ENCODE measurements at regions not wholly inside any gene's neighbourhood (a gene's known extent, or its start where the extent isn't known, plus 50 kb on each side); places are given as distances from the start of the nearest gene placed in this dataset.

- H3K36me3 ChIP-seq (ENCODE audit: control insufficient read depth, insufficient read depth, low read length) = no peaks in the 10 kb centered on the region
- no peak overlapping the region for H3K4me3 ChIP-seq (ENCODE audit: low read depth, low read length)
- DNase-seq (ENCODE audit: low read depth) = no peak
- CTCF ChIA-PET = no interaction called here
- POLR2A ChIA-PET = no interaction called here
- no peaks in the 10 kb centered on the region for H3K27me3 ChIP-seq (ENCODE audit: control insufficient read depth, insufficient read depth, low read length)
- TF ChIP-seq CTCF (IDR thresholded peaks at IDR 0.05; ENCODE audit: insufficient read depth, low read depth, low read length) = no peak
Measured at GRCh38 chr9:10921671-10922070, 308.9 kb upstream of the PTPRD start.

GRCh38 chr9:10925896-10926295 lies 313.1 kb upstream of the PTPRD start:
- Histone ChIP-seq H3K36me3 (ENCODE audit: control insufficient read depth, insufficient read depth, low read length) (no peaks in the 10 kb centered on the region), H3K4me3 (ENCODE audit: low read depth, low read length) (no peak overlapping the region), H3K27me3 (ENCODE audit: control insufficient read depth, insufficient read depth, low read length) (no peaks in the 10 kb centered on the region)
- ChIA-PET CTCF (no interaction called here), POLR2A (no interaction called here)
- no peak for DNase-seq (ENCODE audit: low read depth)
- TF ChIP-seq CTCF (IDR thresholded peaks at IDR 0.05; ENCODE audit: insufficient read depth, low read depth, low read length) = no peak

- Histone ChIP-seq H3K36me3 (ENCODE audit: control insufficient read depth, insufficient read depth, low read length) (no peaks in the 10 kb centered on the region), H3K27me3 (ENCODE audit: control insufficient read depth, insufficient read depth, low read length) (no peaks in the 10 kb centered on the region), H3K4me3 (ENCODE audit: low read depth, low read length) (no peak overlapping the region)
- DNase-seq (ENCODE audit: low read depth) = no peak
- TF ChIP-seq CTCF (IDR thresholded peaks at IDR 0.05; ENCODE audit: insufficient read depth, low read depth, low read length) = no peak
- ChIA-PET CTCF (no interaction called here), POLR2A (no interaction called here)
Measured at GRCh38 chr9:10928372-10928771, 315.6 kb upstream of the PTPRD start.

- no peak for DNase-seq (ENCODE audit: low read depth)
- Histone ChIP-seq H3K27me3 (ENCODE audit: control insufficient read depth, insufficient read depth, low read length) (no peaks in the 10 kb centered on the region), H3K4me3 (ENCODE audit: low read depth, low read length) (no peak overlapping the region), H3K36me3 (ENCODE audit: control insufficient read depth, insufficient read depth, low read length) (no peaks in the 10 kb centered on the region)
- ChIA-PET POLR2A (no interaction called here), CTCF (no interaction called here)
- TF ChIP-seq CTCF (IDR thresholded peaks at IDR 0.05; ENCODE audit: insufficient read depth, low read depth, low read length) = no peak
Measured at GRCh38 chr9:10930081-10930480, 317.3 kb upstream of the PTPRD start.

GRCh38 chr9:10946676-10947410 lies 334.0 kb upstream of the PTPRD start:
- no peaks in the 10 kb centered on the region for H3K27me3 ChIP-seq (ENCODE audit: control insufficient read depth, insufficient read depth, low read length)
- no peak overlapping the region for H3K4me3 ChIP-seq (ENCODE audit: low read depth, low read length)
- no peak for TF ChIP-seq CTCF (IDR thresholded peaks at IDR 0.05; ENCODE audit: insufficient read depth, low read depth, low read length)
- H3K36me3 ChIP-seq (ENCODE audit: control insufficient read depth, insufficient read depth, low read length) = no peaks in the 10 kb centered on the region
- CTCF ChIA-PET = no interaction called here
- POLR2A ChIA-PET = no interaction called here
- DNase-seq (ENCODE audit: low read depth) = no peak
